K562 (cell line): ENCODE measurements at regions not wholly inside any gene's neighbourhood (a gene's known extent, or its start where the extent isn't known, plus 50 kb on each side); places are given as distances from the start of the nearest gene placed in this dataset.

Experiments
- REST ChIP-seq, 2 experiments: fragments of 450-650 bp; formaldehyde crosslinking in 1 of 2; IDR thresholded peaks; 2 replicates each; pipeline versions ENCODE4 v1.4.0 to v1.6.1; 2014 to 2020; ENCODE audit warnings: mild to moderate bottlenecking in 2 of 2, borderline replicate concordance in 1 of 2, low read depth in 1 of 2
- ZMIZ1 ChIP-seq, 2 experiments: fragments of 150-350 bp in 1 of 2; IDR thresholded peaks; 2 replicates each; pipeline ENCODE4 v1.6.1; 2012 to 2016; ENCODE audit warnings: low read depth in 2 of 2, low read length in 2 of 2, mild to moderate bottlenecking in 1 of 2, moderate library complexity in 1 of 2

- TF ChIP-seq REST (IDR thresholded peaks at IDR 0.05; ENCODE audit: borderline replicate concordance) (peak; percentile 35; the same call in 1 of the 2 replicates), REST (CRISPR knock-in tag; IDR thresholded peaks at IDR 0.05; ENCODE audit: low read depth) (no peak), ZMIZ1 (IDR thresholded peaks at IDR 0.05; ENCODE audit: low read depth in 2 of 2, low read length in 2 of 2) (no peak)
Measured at GRCh38 chr12:4037747-4038312, 164.6 kb upstream of the PARP11 start (continued).
